EH (cell line): ENCODE measurements at regions not wholly inside any gene's neighbourhood (a gene's known extent, or its start where the extent isn't known, plus 50 kb on each side); places are given as distances from the start of the nearest gene placed in this dataset.

Experiments
- DNase-seq: peaks from one replicate; pipeline ENCODE4 v3.0.0-alpha.2; 2015; ENCODE audit warnings: low read depth

- DNase-seq, result no peak
Observed at GRCh38 chr1:163257763-163258162, 55.0 kb upstream of the RGS5 start.

GRCh38 chr1:163258181-163258580 is 55.5 kb upstream of the RGS5 start:
- DNase-seq, result peak; percentile 67

GRCh38 chr1:163263818-163264655 is 57.7 kb upstream of the NUF2 start:
- no peak for DNase-seq

DNA sequence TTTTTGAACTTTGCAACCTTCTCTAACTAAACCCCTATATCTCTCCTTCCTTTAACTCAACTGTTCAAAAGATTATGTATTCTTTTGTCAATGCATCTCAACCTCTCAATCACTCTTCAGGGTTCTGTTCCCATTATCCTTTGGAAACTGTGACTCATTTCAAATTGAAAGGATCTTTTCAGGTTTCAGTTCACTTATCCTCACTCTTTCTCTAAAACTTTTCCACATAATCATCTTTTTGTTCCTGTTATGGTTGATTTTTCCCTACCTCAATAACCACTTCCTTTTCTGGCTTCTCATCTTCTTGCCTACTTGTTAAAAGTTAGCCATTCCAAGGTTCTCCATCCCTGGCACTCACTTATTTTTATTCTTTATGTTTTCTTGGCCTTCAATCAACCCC is 56.2 kb upstream of the NUF2 start:
- no peak for DNase-seq

GRCh38 chr1:163267962-163268361 is 53.8 kb upstream of the NUF2 start:
- peak; percentile 54 for DNase-seq

- peak; percentile 64 for DNase-seq
Observed at GRCh38 chr1:163271535-163271934, 50.2 kb upstream of the NUF2 start.
